ENCODE measurements at regions not wholly inside any gene's neighbourhood (a gene's known extent, or its start where the extent isn't known, plus 50 kb on each side); places are given as distances from the start of the nearest gene placed in this dataset.

GRCh38 chr11:109016724-109017123 is 351.9 kb downstream of the DDX10 start:
- no peak for DNase-seq (ENCODE audit: low read depth, low spot score)
- ChIA-PET POLR2A (interaction anchor here (0.6 kb wide), 1 partner anchor 400 kb away, joined by 3 read pairs; no protein-coding TSS in a partner anchor), CTCF (interaction anchor here (1.0 to 1.5 kb wide), 2 partner anchors 30 to 319 kb away, joined by 3 read pairs; no protein-coding TSS in a partner anchor)
- H3K4me3 ChIP-seq (ENCODE audit: low read depth, low read length) = no peak overlapping the region
- no peak for TF ChIP-seq CTCF (IDR thresholded peaks at IDR 0.05; ENCODE audit: insufficient read depth, low read length, missing control alignments)

DNA sequence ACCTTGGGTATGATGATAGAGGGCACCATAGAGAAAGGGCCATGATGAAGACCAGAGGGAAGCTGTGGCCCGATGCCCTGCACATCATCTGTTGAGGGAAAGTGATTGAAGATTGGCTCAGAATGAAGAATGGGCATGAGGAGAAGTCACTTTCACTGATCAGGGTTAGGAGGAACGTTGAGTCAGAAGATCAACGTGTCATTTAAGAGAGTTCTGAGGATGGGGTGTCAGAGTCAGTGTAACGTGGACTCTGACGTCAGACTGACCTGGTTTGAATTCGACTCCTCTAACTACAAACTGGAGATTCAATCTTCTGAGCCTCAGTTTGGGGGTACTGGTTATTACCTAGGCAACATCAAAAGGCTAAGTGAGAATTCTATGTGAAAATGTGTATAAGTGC is 352.6 kb downstream of the DDX10 start:
- CTCF ChIA-PET = interaction anchor here (1.5 kb wide), 1 partner anchor 29 kb away, joined by 3 read pairs; no protein-coding TSS in a partner anchor
- POLR2A ChIA-PET = no interaction called here
- no peak for TF ChIP-seq CTCF (IDR thresholded peaks at IDR 0.05; ENCODE audit: insufficient read depth, low read length, missing control alignments)
- no peak for DNase-seq (ENCODE audit: low read depth, low spot score)
- no peak overlapping the region for H3K4me3 ChIP-seq (ENCODE audit: low read depth, low read length)

DNA sequence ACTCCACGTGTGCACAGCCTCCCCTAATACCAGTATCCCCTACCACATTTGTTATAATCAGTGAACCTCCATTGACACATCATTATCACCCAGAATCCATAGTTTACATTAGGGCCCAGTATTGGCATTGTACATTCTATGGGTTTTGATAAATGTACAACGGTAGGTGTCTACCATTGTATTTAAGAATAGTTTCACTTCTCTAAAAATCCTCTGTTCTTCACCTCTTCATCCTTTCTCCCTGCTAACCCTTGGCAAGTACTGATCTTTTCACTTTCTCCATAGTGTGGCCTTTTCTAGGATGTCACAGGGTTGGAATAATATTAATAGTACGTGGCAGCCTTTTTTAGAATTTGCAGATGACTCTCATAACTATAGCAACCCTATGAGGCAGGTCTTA is 353.8 kb downstream of the DDX10 start:
- no peak overlapping the region for H3K4me3 ChIP-seq (ENCODE audit: low read depth, low read length)
- POLR2A ChIA-PET = no interaction called here
- no peak for DNase-seq (ENCODE audit: low read depth, low spot score)
- CTCF ChIA-PET = no interaction called here
- TF ChIP-seq CTCF (IDR thresholded peaks at IDR 0.05; ENCODE audit: insufficient read depth, low read length, missing control alignments) = no peak

- no peak overlapping the region for H3K4me3 ChIP-seq (ENCODE audit: low read depth, low read length)
- no peak for TF ChIP-seq CTCF (IDR thresholded peaks at IDR 0.05; ENCODE audit: insufficient read depth, low read length, missing control alignments)
- ChIA-PET POLR2A (no interaction called here), CTCF (no interaction called here)
- DNase-seq (ENCODE audit: low read depth, low spot score) = no peak
These were observed 354.6 kb downstream of the DDX10 start for GRCh38 chr11:109019342-109019936.

GRCh38 chr11:109023036-109023435 is 358.2 kb downstream of the DDX10 start:
- CTCF ChIA-PET = no interaction called here
- no peak for DNase-seq (ENCODE audit: low read depth, low spot score)
- no peak for TF ChIP-seq CTCF (IDR thresholded peaks at IDR 0.05; ENCODE audit: insufficient read depth, low read length, missing control alignments)
- H3K4me3 ChIP-seq (ENCODE audit: low read depth, low read length) = no peak overlapping the region
- POLR2A ChIA-PET = no interaction called here

GRCh38 chr11:109026891-109027489 is 362.1 kb downstream of the DDX10 start:
- TF ChIP-seq CTCF (IDR thresholded peaks at IDR 0.05; ENCODE audit: insufficient read depth, low read length, missing control alignments) = no peak
- DNase-seq (ENCODE audit: low read depth, low spot score) = peak; percentile 42
- no peak overlapping the region for H3K4me3 ChIP-seq (ENCODE audit: low read depth, low read length)
- CTCF ChIA-PET = no interaction called here
- POLR2A ChIA-PET = no interaction called here
